OCI-LY3 (cell line): ENCODE measurements at regions not wholly inside any gene's neighbourhood (a gene's known extent, or its start where the extent isn't known, plus 50 kb on each side); places are given as distances from the start of the nearest gene placed in this dataset.

Source experiments
- EZH2phosphoT487 ChIP-seq: fragments of 200-600 bp; shearing (Covaris generic); IDR thresholded peaks from 2 replicates; pipeline ENCODE4 v1.6.1; 2018; ENCODE audit warnings: antibody characterized with exemption, mixed run types, low read depth
- TF ChIP-seq, protein P1 (sequence below): fragments of 200-600, 300-600 bp; sonication (generic); IDR thresholded peaks from 2 replicates; pipeline ENCODE4 v1.5.1; 2014; ENCODE audit warnings: antibody characterized with exemption, low read length, low read depth

DNA sequence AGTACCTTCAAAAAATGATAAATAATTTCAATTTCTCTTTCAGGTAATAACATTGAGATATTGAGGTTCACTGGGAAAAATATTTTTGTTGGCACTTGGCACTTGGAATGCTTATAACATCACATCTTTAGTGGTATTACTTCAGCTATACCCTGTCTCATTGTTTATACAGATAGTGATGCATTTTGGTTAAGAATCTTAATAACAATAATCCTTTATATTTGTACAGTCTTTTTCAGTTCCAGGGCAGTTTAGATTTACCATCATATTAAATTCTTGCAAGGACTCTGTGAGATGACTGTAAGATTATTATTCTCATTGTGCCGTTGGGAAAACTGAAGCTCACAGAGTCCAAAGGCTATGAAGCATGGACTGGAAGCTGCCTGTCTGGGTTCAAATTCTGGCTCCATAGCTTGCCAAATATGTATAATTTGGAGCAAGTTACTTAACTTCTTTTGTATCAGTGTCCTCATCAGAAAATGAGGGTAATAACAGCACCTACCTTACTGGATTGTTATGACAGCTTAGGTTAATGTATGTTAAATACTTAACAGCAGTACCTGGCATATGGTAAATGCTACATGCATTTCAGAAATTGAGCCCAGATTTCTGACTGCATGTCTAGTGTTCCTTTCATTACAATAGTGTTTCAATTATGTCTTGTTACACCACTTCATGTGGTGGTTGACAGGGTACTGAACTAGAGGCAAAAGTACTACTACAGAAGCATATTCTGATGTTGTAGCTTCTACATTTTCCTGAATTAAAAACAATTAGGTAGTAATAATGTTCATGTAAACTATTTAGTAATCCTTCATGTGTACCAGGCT lies 272.2 kb downstream of the PLK2 start:
- TF ChIP-seq, protein P1, sequence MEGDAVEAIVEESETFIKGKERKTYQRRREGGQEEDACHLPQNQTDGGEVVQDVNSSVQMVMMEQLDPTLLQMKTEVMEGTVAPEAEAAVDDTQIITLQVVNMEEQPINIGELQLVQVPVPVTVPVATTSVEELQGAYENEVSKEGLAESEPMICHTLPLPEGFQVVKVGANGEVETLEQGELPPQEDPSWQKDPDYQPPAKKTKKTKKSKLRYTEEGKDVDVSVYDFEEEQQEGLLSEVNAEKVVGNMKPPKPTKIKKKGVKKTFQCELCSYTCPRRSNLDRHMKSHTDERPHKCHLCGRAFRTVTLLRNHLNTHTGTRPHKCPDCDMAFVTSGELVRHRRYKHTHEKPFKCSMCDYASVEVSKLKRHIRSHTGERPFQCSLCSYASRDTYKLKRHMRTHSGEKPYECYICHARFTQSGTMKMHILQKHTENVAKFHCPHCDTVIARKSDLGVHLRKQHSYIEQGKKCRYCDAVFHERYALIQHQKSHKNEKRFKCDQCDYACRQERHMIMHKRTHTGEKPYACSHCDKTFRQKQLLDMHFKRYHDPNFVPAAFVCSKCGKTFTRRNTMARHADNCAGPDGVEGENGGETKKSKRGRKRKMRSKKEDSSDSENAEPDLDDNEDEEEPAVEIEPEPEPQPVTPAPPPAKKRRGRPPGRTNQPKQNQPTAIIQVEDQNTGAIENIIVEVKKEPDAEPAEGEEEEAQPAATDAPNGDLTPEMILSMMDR: no peak
- no peak for TF ChIP-seq EZH2phosphoT487
